GM18505 (cell line): ENCODE measurements at regions not wholly inside any gene's neighbourhood (a gene's known extent, or its start where the extent isn't known, plus 50 kb on each side); places are given as distances from the start of the nearest gene placed in this dataset.

Experiments
- ATAC-seq: cut with Tn5 transposase; IDR thresholded peaks from one replicate; pipeline ENCODE4 v1.9.1; 2021; ENCODE audit not compliant: unreplicated experiment
- POLR2A ChIP-seq: IDR thresholded peaks from 4 replicates; pipeline ENCODE4 v1.6.1; 2011; ENCODE audit warnings: borderline replicate concordance; ENCODE audit not compliant: insufficient read depth, insufficient read length; ENCODE audit errors: extremely low read depth

GRCh38 chr4:122328893-122329292, 49.9 kb upstream of the ADAD1 start:
- ATAC-seq = no peak
- TF ChIP-seq POLR2A = no peak
